Activated T-cell treated with anti-CD3 and anti-CD28 coated beads for 48 hours (primary cell): ENCODE measurements at regions not wholly inside any gene's neighbourhood (a gene's known extent, or its start where the extent isn't known, plus 50 kb on each side); places are given as distances from the start of the nearest gene placed in this dataset.
"Not testable (repeated sequence)": the region's sequence is repeated elsewhere in the genome, so short reads cannot be mapped to it uniquely, and the experiment has no call there.

Experiments
- DNase-seq: peaks from one replicate; pipeline ENCODE4 v3.0.0-alpha.2; 2020; ENCODE audit warnings: low read depth

GRCh38 chr7:115210552-115210951 is 288.7 kb downstream of the MDFIC start:
- DNase-seq, result no peak

GRCh38 chr7:115208710-115209560 is 287.0 kb downstream of the MDFIC start:
- no peak for DNase-seq

- not testable (repeated sequence) for DNase-seq
Observed at GRCh38 chr7:115206374-115206773, 284.5 kb downstream of the MDFIC start.

GRCh38 chr7:115198143-115198542 is 276.2 kb downstream of the MDFIC start:
- DNase-seq, result no peak

GRCh38 chr7:115195208-115195607 is 273.3 kb downstream of the MDFIC start:
- DNase-seq, result no peak

GRCh38 chr7:115191526-115191925 is 269.6 kb downstream of the MDFIC start:
- no peak for DNase-seq

GRCh38 chr7:115183431-115184057 is 261.6 kb downstream of the MDFIC start:
- DNase-seq, result no peak

- DNase-seq, result no peak
Observed at GRCh38 chr7:115178835-115179234, 256.9 kb downstream of the MDFIC start.

GRCh38 chr7:115177823-115178222 is 255.9 kb downstream of the MDFIC start:
- DNase-seq, result no peak

GRCh38 chr7:115177103-115177502 is 255.2 kb downstream of the MDFIC start:
- no peak for DNase-seq

- not testable (repeated sequence) for DNase-seq
Observed at GRCh38 chr7:115172397-115172796, 250.5 kb downstream of the MDFIC start.

- no peak for DNase-seq
Observed at GRCh38 chr7:115153769-115154477, 232.0 kb downstream of the MDFIC start.

GRCh38 chr7:115153176-115153575 is 231.3 kb downstream of the MDFIC start:
- no peak for DNase-seq

GRCh38 chr7:115146148-115146547 is 224.3 kb downstream of the MDFIC start:
- DNase-seq, result no peak

- no peak for DNase-seq
Observed at GRCh38 chr7:115145512-115145911, 223.6 kb downstream of the MDFIC start.

- DNase-seq, result no peak
Observed at GRCh38 chr7:115137816-115138215, 215.9 kb downstream of the MDFIC start.

- DNase-seq, result no peak
Observed at GRCh38 chr7:115136796-115137443, 215.0 kb downstream of the MDFIC start.

- DNase-seq, result no peak
Observed at GRCh38 chr7:115135769-115136410, 214.0 kb downstream of the MDFIC start.

GRCh38 chr7:115135146-115135545 is 213.3 kb downstream of the MDFIC start:
- DNase-seq, result no peak

- no peak for DNase-seq
Observed at GRCh38 chr7:115133248-115133647, 211.4 kb downstream of the MDFIC start.

- DNase-seq, result no peak
Observed at GRCh38 chr7:115132096-115132495, 210.2 kb downstream of the MDFIC start.

GRCh38 chr7:115128154-115128553 is 206.3 kb downstream of the MDFIC start:
- DNase-seq, result no peak
